Skin of body (tissue), 2 donors: ENCODE measurements at regions not wholly inside any gene's neighbourhood (a gene's known extent, or its start where the extent isn't known, plus 50 kb on each side); places are given as distances from the start of the nearest gene placed in this dataset. TPM values are rescaled to one million over a fixed set of nuclear protein-coding genes. Genes with fewer than 3 reads are reported as not detected.

Experiments used
- DNase-seq: peaks from one replicate; lab custom pipeline; 2025; lab: John Stamatoyannopoulos, UW
- small RNA-seq: library from RNA; depleted of rRNA; stranded (forward); fragments of <200 nt; gene quantifications from one replicate; pipeline ENCODE3, GENCODE V24; 2014; ENCODE audit warnings: low replicate concordance

GRCh38 chr14:35222324-35222723, 69.9 kb upstream of the PSMA6 start:
- no peak for DNase-seq

DNA sequence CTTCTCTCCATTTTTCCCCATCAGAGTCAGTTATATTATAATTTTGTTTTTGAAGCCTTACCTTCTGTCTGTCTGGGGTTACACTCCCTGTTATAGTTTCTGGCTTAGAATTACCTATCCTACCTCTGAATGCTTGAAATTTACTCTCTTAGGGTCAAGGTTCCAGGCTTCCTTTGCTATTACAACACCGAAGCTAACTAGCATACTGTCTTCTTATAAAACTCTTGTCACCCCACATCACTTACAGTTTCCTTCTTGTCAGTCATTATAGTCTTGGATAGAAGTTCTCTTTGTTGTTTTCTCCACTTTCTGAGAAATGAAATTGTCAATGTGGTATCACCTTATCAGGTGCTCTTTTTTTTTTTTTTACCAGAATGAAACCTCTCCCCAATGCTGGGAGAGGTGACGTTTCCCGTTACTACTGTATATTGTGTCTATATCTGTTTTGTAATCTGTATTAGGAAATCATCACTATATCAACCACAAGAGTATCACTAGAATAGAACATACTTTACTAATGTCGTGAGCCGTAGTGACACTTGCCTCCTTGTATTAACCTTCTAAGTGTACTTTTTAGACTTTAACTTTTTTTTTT, 69.2 kb upstream of the PSMA6 start:
- no peak for DNase-seq

- no peak for DNase-seq
Observed at GRCh38 chr14:35223927-35224326, 68.3 kb upstream of the PSMA6 start.

DNA sequence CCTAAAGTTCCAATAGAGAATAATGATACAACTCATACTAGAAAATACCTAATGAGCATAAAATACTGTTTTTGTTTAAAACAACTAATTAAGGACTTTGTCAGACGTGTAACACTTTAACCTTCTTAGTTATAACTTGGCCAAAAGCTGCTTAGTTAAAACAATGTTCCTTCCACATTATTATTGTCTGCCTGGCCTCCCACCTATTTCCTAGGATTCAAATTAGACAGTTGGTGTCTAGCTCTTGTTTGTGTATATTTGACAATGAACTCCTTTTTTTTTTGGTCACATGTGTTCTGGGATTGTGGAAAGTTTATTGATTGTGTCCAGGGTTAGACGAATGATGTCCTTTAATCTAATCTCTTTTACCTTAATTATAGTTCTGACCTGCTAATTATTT, 67.6 kb upstream of the PSMA6 start:
- no peak for DNase-seq

DNA sequence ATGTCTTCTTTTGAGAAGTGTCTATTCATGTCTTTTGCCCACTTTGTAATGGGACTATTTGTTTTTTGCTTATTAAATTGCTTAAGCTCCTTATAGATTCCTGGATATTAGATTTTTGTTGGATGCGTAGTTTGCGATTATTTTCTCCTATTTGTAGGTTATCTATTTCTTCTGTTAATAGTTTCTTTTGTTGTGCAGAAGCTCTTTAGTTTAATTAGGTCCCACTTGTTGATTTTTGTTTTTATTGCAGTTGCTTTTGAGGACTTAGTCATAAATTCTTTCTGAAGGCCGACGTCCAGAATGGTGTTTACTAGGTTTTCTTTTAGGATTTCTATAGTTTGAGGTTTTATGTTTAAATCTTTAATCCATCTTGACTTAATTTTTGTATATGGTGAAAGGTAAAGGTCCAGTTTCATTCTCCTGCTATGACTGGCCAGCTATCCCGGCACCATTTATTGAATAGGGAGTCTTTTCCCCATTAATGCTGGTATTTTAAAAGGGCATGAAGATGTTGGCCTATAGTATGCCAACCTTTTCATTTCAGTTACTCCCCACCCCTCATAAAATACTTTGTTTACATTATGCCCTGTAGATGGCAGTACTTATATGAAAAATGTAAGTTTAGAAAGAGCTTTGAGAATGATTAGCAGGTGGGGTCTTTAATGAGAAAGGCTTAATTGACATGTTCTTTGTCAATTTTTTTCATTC, 62.9 kb upstream of the PSMA6 start:
- no peak for DNase-seq

GRCh38 chr14:35229792-35230089, 62.4 kb upstream of the PSMA6 start:
- DNase-seq, result no peak

- peak; percentile 61 for DNase-seq
Observed at GRCh38 chr14:35231207-35231760, 60.9 kb upstream of the PSMA6 start.

DNA sequence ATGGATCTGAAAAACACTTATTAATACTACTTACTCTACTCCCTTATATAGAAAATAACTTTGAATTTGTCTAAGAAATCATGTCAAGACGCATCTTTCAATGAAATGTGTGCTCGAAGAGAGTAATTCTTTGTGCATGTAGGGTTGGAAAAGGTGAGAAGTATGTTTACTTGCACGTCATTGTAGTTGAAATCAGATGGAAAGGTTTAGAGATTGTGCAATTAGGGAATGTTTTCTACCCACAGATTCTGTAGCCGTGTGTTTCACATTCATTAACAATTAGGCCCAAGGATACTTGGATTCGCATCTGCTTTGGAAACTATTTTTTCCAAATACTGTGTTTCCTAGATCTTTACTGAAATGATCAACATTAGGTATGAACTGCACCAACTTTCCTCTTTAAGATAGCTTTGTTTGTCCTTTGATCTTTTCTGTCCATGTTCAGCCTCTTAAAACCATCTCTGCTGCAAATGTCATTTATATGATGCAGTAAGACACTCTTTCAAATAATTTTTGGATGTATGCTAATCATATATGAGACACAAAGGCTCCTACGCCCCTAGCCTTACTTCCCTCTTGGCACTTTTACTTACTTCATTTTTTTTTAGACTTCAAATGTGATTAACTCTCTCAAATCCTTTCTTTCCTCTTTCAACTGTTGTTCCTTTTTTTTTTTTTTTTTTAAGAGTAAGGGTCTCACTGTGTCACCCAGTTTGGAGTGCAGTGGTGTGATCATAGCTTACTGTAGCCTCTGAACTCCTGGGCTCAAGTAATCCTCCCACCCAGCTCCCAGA, 58.0 kb upstream of the PSMA6 start:
- no peak for DNase-seq

- no peak for DNase-seq
Observed at GRCh38 chr14:35235840-35236239, 56.3 kb upstream of the PSMA6 start.

- no peak for DNase-seq
Observed at GRCh38 chr14:35236806-35237205, 55.4 kb upstream of the PSMA6 start.

GRCh38 chr14:35240231-35240630, 52.0 kb upstream of the PSMA6 start:
- DNase-seq, result no peak

Small RNA genes in the stretch of these regions (small RNA-seq; reads per million reads assigned to genes)
- not detected for gene MRPL57P8
